Upper lobe of right lung (tissue), 1 donor: ENCODE measurements at regions not wholly inside any gene's neighbourhood (a gene's known extent, or its start where the extent isn't known, plus 50 kb on each side); places are given as distances from the start of the nearest gene placed in this dataset.

ENCODE experiments used
- ATAC-seq: fragments of 200-7000 bp; cut with Tn5 transposase; one replicate; pipeline ENCODE4 v1.9.1; 2020; ENCODE audit warnings: mild to moderate bottlenecking, moderate library complexity
- DNase-seq: peaks from one replicate; pipeline ENCODE4 v3.0.0-alpha.2; 2020
- H3K27ac ChIP-seq: fragments of 200-600 bp; one replicate; pipeline ENCODE4 v1.8.0; 2022
- H3K27me3 ChIP-seq: fragments of 200-600 bp; one replicate; pipeline ENCODE4 v1.8.0; 2022; ENCODE audit warnings: mild to moderate bottlenecking
- H3K36me3 ChIP-seq: fragments of 200-600 bp; one replicate; pipeline ENCODE4 v1.8.0; 2022
- H3K4me1 ChIP-seq: fragments of 200-600 bp; one replicate; pipeline ENCODE4 v1.8.0; 2022
- H3K4me3 ChIP-seq: fragments of 200-600 bp; one replicate; pipeline ENCODE4 v1.8.0; 2022; ENCODE audit warnings: mild to moderate bottlenecking
- H3K9me3 ChIP-seq: fragments of 200-600 bp; one replicate; pipeline ENCODE4 v1.8.0; 2022
- intact Hi-C: fragments of 100-400 bp; cut with DNase I; formaldehyde crosslinking; loops from one replicate; pipeline ENCODE4 v1.11.0; 2022
- TF ChIP-seq, protein P1 (sequence below): fragments of 200-600 bp; IDR thresholded peaks from one replicate; pipeline ENCODE4 v1.8.0; 2022; ENCODE audit warnings: antibody characterized with exemption
- donor health status: DM: no; HTN: yes; CAD: no; lungs with severe emphysema.

DNA sequence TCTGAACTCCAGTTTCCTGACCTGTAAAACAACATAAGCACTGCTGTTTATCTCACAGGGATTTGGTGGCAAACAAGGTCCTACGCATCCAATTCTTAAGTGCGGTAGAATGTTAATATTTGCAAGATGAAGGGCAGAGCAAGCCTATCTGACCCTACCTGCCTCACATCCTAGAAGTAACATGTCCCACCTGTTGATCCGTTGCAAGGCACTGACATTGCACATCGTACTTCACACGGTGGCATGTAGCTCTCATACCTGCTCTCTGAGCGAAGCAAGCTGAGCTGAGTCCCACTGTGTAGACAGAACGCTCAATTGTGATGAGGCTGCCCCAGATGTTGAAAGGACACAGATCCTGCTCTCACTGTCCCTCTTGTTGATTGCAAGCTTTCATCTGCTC is 154.7 kb upstream of the PDE10A start:
- no peaks in the 10 kb centered on the region for H3K4me1 ChIP-seq
- intact Hi-C loops = no loop called here
- H3K27ac ChIP-seq = no peak overlapping the region
- TF ChIP-seq, protein P1, sequence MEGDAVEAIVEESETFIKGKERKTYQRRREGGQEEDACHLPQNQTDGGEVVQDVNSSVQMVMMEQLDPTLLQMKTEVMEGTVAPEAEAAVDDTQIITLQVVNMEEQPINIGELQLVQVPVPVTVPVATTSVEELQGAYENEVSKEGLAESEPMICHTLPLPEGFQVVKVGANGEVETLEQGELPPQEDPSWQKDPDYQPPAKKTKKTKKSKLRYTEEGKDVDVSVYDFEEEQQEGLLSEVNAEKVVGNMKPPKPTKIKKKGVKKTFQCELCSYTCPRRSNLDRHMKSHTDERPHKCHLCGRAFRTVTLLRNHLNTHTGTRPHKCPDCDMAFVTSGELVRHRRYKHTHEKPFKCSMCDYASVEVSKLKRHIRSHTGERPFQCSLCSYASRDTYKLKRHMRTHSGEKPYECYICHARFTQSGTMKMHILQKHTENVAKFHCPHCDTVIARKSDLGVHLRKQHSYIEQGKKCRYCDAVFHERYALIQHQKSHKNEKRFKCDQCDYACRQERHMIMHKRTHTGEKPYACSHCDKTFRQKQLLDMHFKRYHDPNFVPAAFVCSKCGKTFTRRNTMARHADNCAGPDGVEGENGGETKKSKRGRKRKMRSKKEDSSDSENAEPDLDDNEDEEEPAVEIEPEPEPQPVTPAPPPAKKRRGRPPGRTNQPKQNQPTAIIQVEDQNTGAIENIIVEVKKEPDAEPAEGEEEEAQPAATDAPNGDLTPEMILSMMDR = no peak
- ATAC-seq (no peak), DNase-seq (no peak)
- H3K4me3 ChIP-seq = no peak overlapping the region
- H3K36me3 ChIP-seq = no peaks in the 10 kb centered on the region
- H3K9me3 ChIP-seq = no peaks in the 10 kb centered on the region
- no peaks in the 10 kb centered on the region for H3K27me3 ChIP-seq

GRCh38 chr6:165817148-165817547 is 154.1 kb upstream of the PDE10A start:
- TF ChIP-seq, protein P1 = no peak
- intact Hi-C loops = no loop called here
- ATAC-seq (no peak), DNase-seq (no peak)
- Histone ChIP-seq H3K9me3 (no peaks in the 10 kb centered on the region), H3K27ac (no peak overlapping the region), H3K27me3 (no peaks in the 10 kb centered on the region), H3K4me3 (no peak overlapping the region), H3K4me1 (no peaks in the 10 kb centered on the region), H3K36me3 (no peaks in the 10 kb centered on the region)

DNA sequence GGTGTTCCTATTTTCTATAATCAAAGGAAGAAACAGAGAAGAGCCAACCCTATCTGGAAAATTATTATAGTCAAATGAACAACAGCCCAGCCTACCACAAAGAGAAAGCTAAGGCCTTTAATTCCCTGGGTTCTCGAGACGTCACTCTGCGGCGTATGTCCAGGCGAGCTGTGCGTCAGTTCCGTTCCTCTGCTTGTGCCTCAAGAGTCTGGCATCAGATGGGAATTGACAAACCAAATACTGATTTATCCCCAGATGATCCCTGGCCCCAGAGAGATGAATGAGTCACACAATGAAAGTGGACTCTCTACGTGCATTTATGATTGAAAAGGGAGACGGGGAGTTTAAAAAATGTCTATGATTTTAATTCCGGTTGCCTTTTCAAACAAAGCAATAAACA is 151.6 kb upstream of the PDE10A start:
- H3K27ac ChIP-seq = no peak overlapping the region
- H3K27me3 ChIP-seq = no peaks in the 10 kb centered on the region
- TF ChIP-seq, protein P1 = no peak
- ATAC-seq (no peak), DNase-seq (no peak)
- intact Hi-C loops = no loop called here
- H3K4me3 ChIP-seq = no peak overlapping the region
- H3K4me1 ChIP-seq = no peaks in the 10 kb centered on the region
- H3K9me3 ChIP-seq = no peaks in the 10 kb centered on the region
- H3K36me3 ChIP-seq = no peaks in the 10 kb centered on the region

DNA sequence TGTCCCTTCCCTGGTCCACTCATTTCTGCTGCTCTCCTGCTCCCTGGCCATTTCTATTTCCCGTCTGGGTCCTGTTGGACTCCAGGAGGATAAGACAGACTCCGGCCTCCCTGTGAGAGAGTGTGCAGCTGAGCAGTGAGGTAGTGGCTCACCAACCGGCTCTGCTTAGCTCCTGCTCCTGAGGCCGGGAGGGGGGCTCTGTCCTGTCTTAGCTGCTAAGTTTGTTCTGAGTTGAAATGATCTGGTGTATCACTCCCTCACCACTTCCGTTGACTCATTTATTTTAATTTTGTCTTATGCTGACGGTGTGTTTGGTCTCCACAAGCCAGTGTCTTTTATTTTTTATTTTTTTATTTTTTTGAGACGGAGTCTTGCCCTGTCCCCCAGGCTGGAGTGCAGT is 148.5 kb upstream of the PDE10A start:
- ATAC-seq (no peak), DNase-seq (no peak)
- no peaks in the 10 kb centered on the region for H3K36me3 ChIP-seq

GRCh38 chr6:165808021-165808420 is 145.0 kb upstream of the PDE10A start:
- intact Hi-C loops = no loop called here
- Histone ChIP-seq H3K27me3 (no peaks in the 10 kb centered on the region), H3K4me3 (no peak overlapping the region), H3K4me1 (no peaks in the 10 kb centered on the region), H3K9me3 (no peaks in the 10 kb centered on the region), H3K27ac (no peak overlapping the region), H3K36me3 (no peaks in the 10 kb centered on the region)
- DNase-seq = no peak
- no peak for ATAC-seq
- TF ChIP-seq, protein P1 = no peak

More for the DNA sequence above, 148.5 kb upstream of the PDE10A start:
- H3K4me3 ChIP-seq = no peak overlapping the region
- no peaks in the 10 kb centered on the region for H3K9me3 ChIP-seq
- no peaks in the 10 kb centered on the region for H3K4me1 ChIP-seq
- H3K27ac ChIP-seq = no peak overlapping the region
- intact Hi-C loops = no loop called here
- H3K27me3 ChIP-seq = no peaks in the 10 kb centered on the region
- TF ChIP-seq, protein P1 = no peak

DNA sequence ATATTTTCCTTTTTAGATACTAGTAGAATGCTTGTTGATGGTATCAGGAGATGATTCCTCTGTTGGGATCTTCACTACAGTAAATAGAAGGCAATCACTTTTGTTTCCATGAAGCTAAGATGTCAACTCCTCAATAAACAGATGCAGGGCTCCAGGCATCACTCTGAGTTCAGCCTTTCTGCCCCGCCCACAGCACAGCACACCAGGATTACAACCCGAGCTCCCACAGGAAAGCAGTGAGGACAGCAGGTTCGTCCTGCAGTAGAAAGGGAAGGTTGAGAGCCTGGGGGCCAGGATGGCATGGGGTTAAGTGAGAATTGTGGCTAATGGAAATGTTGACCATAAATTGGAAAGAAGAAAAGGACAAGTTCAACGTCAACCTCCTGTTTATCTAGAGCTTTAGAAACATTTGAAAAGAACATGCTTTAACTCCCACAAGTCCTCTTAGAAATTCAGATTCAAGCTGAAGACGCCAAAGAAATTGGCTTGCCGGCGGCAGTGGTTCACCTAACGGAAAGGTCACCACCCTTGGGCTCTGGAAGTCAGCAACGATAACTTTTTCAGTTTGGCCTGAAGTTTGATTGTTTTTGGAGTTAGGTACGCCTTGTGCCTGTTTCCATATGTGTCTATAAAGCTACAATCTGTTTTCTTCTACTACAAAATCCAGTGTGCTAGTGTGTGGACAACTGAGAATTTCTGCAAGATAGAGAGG is 144.4 kb upstream of the PDE10A start:
- ATAC-seq (no peak), DNase-seq (no peak)
- H3K27me3 ChIP-seq = no peaks in the 10 kb centered on the region
- no peak overlapping the region for H3K27ac ChIP-seq
- H3K4me3 ChIP-seq = no peak overlapping the region
- TF ChIP-seq, protein P1 = no peak
- H3K4me1 ChIP-seq = no peaks in the 10 kb centered on the region
- H3K36me3 ChIP-seq = no peaks in the 10 kb centered on the region
- no peaks in the 10 kb centered on the region for H3K9me3 ChIP-seq
- intact Hi-C loops = no loop called here
